ENCODE measurements at regions not wholly inside any gene's neighbourhood (a gene's known extent, or its start where the extent isn't known, plus 50 kb on each side); places are given as distances from the start of the nearest gene placed in this dataset.

GRCh38 chr12:4006743-4007142 is 133.5 kb upstream of the PARP11 start:
- no peaks in the 10 kb centered on the region for H3K36me3 Mint-ChIP-seq
- H3K4me3 Mint-ChIP-seq = no peak overlapping the region
- no peak for ATAC-seq
- H3K27me3 Mint-ChIP-seq = peaks cover 26% of the 10 kb centered on the region
- no peaks in the 10 kb centered on the region for H3K4me1 Mint-ChIP-seq
- no peaks in the 10 kb centered on the region for H3K9me3 Mint-ChIP-seq
- no peak overlapping the region for H3K27ac Mint-ChIP-seq

GRCh38 chr12:4005851-4006430 is 132.7 kb upstream of the PARP11 start:
- no peak overlapping the region for H3K4me3 Mint-ChIP-seq
- no peak overlapping the region for H3K27ac Mint-ChIP-seq
- H3K27me3 Mint-ChIP-seq = peaks cover 26% of the 10 kb centered on the region
- no peaks in the 10 kb centered on the region for H3K9me3 Mint-ChIP-seq
- ATAC-seq = no peak
- H3K36me3 Mint-ChIP-seq = no peaks in the 10 kb centered on the region
- H3K4me1 Mint-ChIP-seq = no peaks in the 10 kb centered on the region

- H3K4me3 Mint-ChIP-seq = no peak overlapping the region
- no peak overlapping the region for H3K27ac Mint-ChIP-seq
- ATAC-seq = no peak
- peaks cover 18% of the 10 kb centered on the region for H3K27me3 Mint-ChIP-seq
- H3K9me3 Mint-ChIP-seq = no peaks in the 10 kb centered on the region
- no peaks in the 10 kb centered on the region for H3K4me1 Mint-ChIP-seq
- H3K36me3 Mint-ChIP-seq = no peaks in the 10 kb centered on the region
These were observed 130.4 kb upstream of the PARP11 start for GRCh38 chr12:4003576-4003975.

- no peak for ATAC-seq
- H3K4me3 Mint-ChIP-seq = no peak overlapping the region
- H3K27me3 Mint-ChIP-seq = peaks cover 18% of the 10 kb centered on the region
- no peaks in the 10 kb centered on the region for H3K4me1 Mint-ChIP-seq
- H3K36me3 Mint-ChIP-seq = no peaks in the 10 kb centered on the region
- H3K27ac Mint-ChIP-seq = no peak overlapping the region
- no peaks in the 10 kb centered on the region for H3K9me3 Mint-ChIP-seq
These were observed 129.4 kb upstream of the PARP11 start for GRCh38 chr12:4002601-4003000.

DNA sequence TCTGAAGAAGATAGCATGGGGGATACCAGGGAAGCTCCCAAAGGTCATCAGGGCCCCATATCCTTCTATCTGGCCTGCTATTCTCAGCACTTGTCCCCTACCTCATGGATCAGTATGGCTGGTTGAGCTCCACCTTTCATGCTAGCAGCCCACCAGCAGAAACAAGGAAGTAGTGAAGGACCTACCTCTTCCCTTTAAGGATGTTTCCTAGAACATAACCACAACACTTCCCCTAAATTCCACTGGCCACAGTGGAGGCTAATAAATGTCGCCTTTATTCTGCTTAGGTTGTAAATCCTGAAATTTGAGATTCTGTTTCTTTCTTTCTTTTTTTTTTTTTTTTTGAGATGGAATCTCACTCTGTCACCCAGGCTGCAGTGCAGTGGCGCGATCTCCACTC is 128.6 kb upstream of the PARP11 start:
- no peaks in the 10 kb centered on the region for H3K9me3 Mint-ChIP-seq
- no peak overlapping the region for H3K27ac Mint-ChIP-seq
- H3K36me3 Mint-ChIP-seq = no peaks in the 10 kb centered on the region
- ATAC-seq = no peak
- no peak overlapping the region for H3K4me3 Mint-ChIP-seq
- peaks cover 18% of the 10 kb centered on the region for H3K27me3 Mint-ChIP-seq
- H3K4me1 Mint-ChIP-seq = no peaks in the 10 kb centered on the region

- H3K4me1 Mint-ChIP-seq = no peaks in the 10 kb centered on the region
- no peak overlapping the region for H3K27ac Mint-ChIP-seq
- ATAC-seq = no peak
These were observed 127.8 kb upstream of the PARP11 start for GRCh38 chr12:4001031-4001430.

GRCh38 chr12:3999904-4000303 is 126.7 kb upstream of the PARP11 start:
- H3K4me3 Mint-ChIP-seq = no peak overlapping the region
- H3K27ac Mint-ChIP-seq = no peak overlapping the region
- H3K9me3 Mint-ChIP-seq = no peaks in the 10 kb centered on the region
- peaks cover 18% of the 10 kb centered on the region for H3K27me3 Mint-ChIP-seq
- no peaks in the 10 kb centered on the region for H3K36me3 Mint-ChIP-seq
- H3K4me1 Mint-ChIP-seq = no peaks in the 10 kb centered on the region
- ATAC-seq = no peak

More at GRCh38 chr12:4001031-4001430, 127.8 kb upstream of the PARP11 start:
- H3K9me3 Mint-ChIP-seq = no peaks in the 10 kb centered on the region
- no peaks in the 10 kb centered on the region for H3K36me3 Mint-ChIP-seq
- no peak overlapping the region for H3K4me3 Mint-ChIP-seq
- peaks cover 18% of the 10 kb centered on the region for H3K27me3 Mint-ChIP-seq

GRCh38 chr12:3998968-3999792 is 126.0 kb upstream of the PARP11 start:
- Mint-ChIP-seq H3K27me3 (peaks cover 11% of the 10 kb centered on the region), H3K36me3 (no peaks in the 10 kb centered on the region), H3K4me3 (no peak overlapping the region), H3K27ac (no peak overlapping the region), H3K9me3 (no peaks in the 10 kb centered on the region), H3K4me1 (peaks cover 7% of the 10 kb centered on the region)
- no peak for ATAC-seq

DNA sequence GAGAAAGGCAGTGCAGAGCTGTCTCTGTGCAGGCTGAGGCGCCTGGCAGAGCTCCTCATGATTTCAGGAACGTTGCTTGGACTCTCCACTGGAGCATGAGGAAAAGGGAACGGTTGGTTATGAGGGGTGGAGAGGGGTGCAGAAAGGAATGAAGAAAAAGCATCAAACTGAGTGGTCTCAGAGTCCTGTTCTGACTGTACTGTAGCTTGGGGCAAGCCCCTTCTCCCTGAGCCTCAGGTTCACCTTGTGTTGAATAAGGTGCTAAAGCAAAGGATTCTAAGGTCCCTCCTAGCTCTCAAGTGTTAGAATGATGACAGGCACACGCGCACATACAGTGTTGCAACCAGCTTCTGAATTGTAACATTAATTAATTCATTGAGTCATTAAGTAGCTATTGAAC is 125.2 kb upstream of the PARP11 start:
- H3K9me3 Mint-ChIP-seq = no peaks in the 10 kb centered on the region
- peaks cover 3% of the 10 kb centered on the region for H3K27me3 Mint-ChIP-seq
- peaks cover 7% of the 10 kb centered on the region for H3K4me1 Mint-ChIP-seq
- no peak overlapping the region for H3K4me3 Mint-ChIP-seq
- H3K27ac Mint-ChIP-seq = no peak overlapping the region
- no peaks in the 10 kb centered on the region for H3K36me3 Mint-ChIP-seq
- ATAC-seq = no peak

GRCh38 chr12:3996322-3996721 is 123.1 kb upstream of the PARP11 start:
- H3K27ac Mint-ChIP-seq = no peak overlapping the region
- H3K4me3 Mint-ChIP-seq = no peak overlapping the region
- peaks cover 7% of the 10 kb centered on the region for H3K4me1 Mint-ChIP-seq
- no peak for ATAC-seq
- no peaks in the 10 kb centered on the region for H3K9me3 Mint-ChIP-seq
- no peaks in the 10 kb centered on the region for H3K27me3 Mint-ChIP-seq
- no peaks in the 10 kb centered on the region for H3K36me3 Mint-ChIP-seq

DNA sequence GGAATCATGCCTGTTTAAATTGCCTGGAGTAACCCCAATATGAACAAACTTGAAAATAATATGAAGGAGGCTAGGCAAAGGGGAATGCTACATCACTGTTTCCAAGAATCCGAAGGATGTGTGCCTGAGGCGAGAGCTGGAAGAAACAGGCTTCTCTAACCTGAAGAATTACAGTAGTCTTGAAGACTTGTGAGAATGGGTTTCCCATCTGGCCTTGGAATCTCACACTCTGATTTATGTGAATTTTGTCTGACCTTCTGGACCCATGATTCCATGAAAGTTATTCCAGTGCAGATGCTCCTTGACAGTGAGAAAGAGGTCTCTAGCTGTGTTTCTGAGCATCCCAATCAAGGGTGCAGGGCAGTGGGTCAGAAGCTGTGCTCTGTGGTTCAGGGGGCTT is 122.1 kb upstream of the PARP11 start:
- Mint-ChIP-seq H3K4me3 (no peak overlapping the region), H3K36me3 (no peaks in the 10 kb centered on the region), H3K4me1 (peaks cover 7% of the 10 kb centered on the region), H3K9me3 (no peaks in the 10 kb centered on the region), H3K27ac (no peak overlapping the region), H3K27me3 (no peaks in the 10 kb centered on the region)
- no peak for ATAC-seq

DNA sequence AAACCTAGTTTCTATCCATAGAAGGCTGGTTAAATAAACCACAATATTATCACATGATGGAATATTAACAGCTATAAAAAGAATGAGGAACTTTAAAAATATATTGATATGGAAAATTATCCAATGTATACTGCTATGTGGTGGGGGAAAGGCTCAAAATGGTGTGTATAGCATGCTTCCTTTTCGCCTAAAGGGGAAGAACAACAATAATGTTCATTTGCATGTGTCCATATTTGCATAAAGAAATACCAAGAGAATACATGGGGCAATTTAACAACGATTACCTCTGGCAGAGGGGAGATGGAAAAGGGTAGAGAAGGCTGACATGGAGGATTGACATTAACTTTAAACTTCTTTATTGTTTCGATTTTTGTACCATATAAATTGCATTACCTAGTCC is 121.3 kb upstream of the PARP11 start:
- H3K4me3 Mint-ChIP-seq = no peak overlapping the region
- peaks cover 7% of the 10 kb centered on the region for H3K4me1 Mint-ChIP-seq
- H3K27ac Mint-ChIP-seq = no peak overlapping the region
- ATAC-seq = no peak
- no peaks in the 10 kb centered on the region for H3K27me3 Mint-ChIP-seq
- H3K9me3 Mint-ChIP-seq = no peaks in the 10 kb centered on the region
- no peaks in the 10 kb centered on the region for H3K36me3 Mint-ChIP-seq

DNA sequence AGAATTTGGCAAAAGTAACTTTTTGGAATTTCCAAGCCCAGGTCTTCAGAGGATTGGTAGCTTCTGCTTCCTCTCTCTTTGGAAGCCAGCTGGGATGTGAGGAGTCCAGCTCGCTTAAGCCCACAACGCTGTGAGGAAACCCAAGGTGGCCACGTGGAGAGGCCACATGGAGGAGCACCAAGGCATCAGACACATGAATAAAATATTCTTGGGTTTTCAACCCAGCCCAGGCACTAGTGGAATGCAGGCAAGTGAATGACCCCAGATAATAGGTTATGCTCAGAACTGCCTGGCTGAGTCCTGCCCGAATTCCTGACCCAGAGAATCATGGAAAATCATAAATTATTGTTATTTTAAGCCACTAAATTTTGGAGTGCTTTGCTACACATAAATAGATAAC is 119.7 kb upstream of the PARP11 start:
- Mint-ChIP-seq H3K27ac (no peak overlapping the region), H3K4me3 (no peak overlapping the region)
- no peak for ATAC-seq

GRCh38 chr12:3991798-3992580 is 118.8 kb upstream of the PARP11 start:
- H3K27me3 Mint-ChIP-seq = no peaks in the 10 kb centered on the region
- no peak overlapping the region for H3K4me3 Mint-ChIP-seq
- H3K9me3 Mint-ChIP-seq = no peaks in the 10 kb centered on the region
- no peak for ATAC-seq
- no peak overlapping the region for H3K27ac Mint-ChIP-seq
- peaks cover 25% of the 10 kb centered on the region for H3K4me1 Mint-ChIP-seq
- no peaks in the 10 kb centered on the region for H3K36me3 Mint-ChIP-seq

More for the DNA sequence above, 119.7 kb upstream of the PARP11 start:
- no peaks in the 10 kb centered on the region for H3K27me3 Mint-ChIP-seq
- H3K36me3 Mint-ChIP-seq = no peaks in the 10 kb centered on the region
- no peaks in the 10 kb centered on the region for H3K9me3 Mint-ChIP-seq
- H3K4me1 Mint-ChIP-seq = peaks cover 19% of the 10 kb centered on the region

GRCh38 chr12:3990501-3991280 is 117.5 kb upstream of the PARP11 start:
- H3K4me3 Mint-ChIP-seq = no peak overlapping the region
- H3K27ac Mint-ChIP-seq = no peak overlapping the region
- no peaks in the 10 kb centered on the region for H3K9me3 Mint-ChIP-seq
- ATAC-seq = no peak
- no peaks in the 10 kb centered on the region for H3K27me3 Mint-ChIP-seq
- H3K36me3 Mint-ChIP-seq = no peaks in the 10 kb centered on the region
- peaks cover 25% of the 10 kb centered on the region for H3K4me1 Mint-ChIP-seq

Data from stimulated activated memory B cell treated with anti-CD40 and anti-IgM and Interleukin-4, amounts not matched to agents 10 μg/mL and 1 μg/mL and 100 μg/mL, for 72 hours (primary cell).